ENCODE measurements at regions not wholly inside any gene's neighbourhood (a gene's known extent, or its start where the extent isn't known, plus 50 kb on each side); places are given as distances from the start of the nearest gene placed in this dataset.
A peak's percentile ranks its signal among the peaks of the same experiment; 100 is the strongest.
"Not testable (repeated sequence)": the region's sequence is repeated elsewhere in the genome, so short reads cannot be mapped to it uniquely, and the experiment has no call there.

GRCh38 chr3:48101301-48101650, 85.1 kb upstream of the MAP4 start:
- H3K4me3 ChIP-seq (replicated peaks; ENCODE audit: insufficient read depth, low read length); H3K27ac ChIP-seq (replicated peaks); H3K27me3 ChIP-seq (ENCODE audit: insufficient read depth, poor library complexity, severe bottlenecking); DNase-seq (ENCODE audit: low read depth in 1 of 2, low spot score in 1 of 2): not testable (repeated sequence)

GRCh38 chr3:48092270-48092669, 76.1 kb upstream of the MAP4 start:
- TF ChIP-seq GABPA (IDR thresholded peaks at IDR 0.05; ENCODE audit: low read depth) (no peak), CTCF (IDR thresholded peaks at IDR 0.05; ENCODE audit: insufficient read depth, low read length) (no peak), REST (IDR thresholded peaks at IDR 0.05; ENCODE audit: insufficient replicate concordance, low read depth) (no peak)
- H3K27me3 ChIP-seq (ENCODE audit: insufficient read depth, poor library complexity, severe bottlenecking), result no peaks in the 10 kb centered on the region

GRCh38 chr3:48090166-48090939, 74.1 kb upstream of the MAP4 start:
- no peak for DNase-seq (ENCODE audit: low read depth in 1 of 2, low spot score in 1 of 2)
- H3K4me3 ChIP-seq (replicated peaks; ENCODE audit: insufficient read depth, low read length), result no peak overlapping the region
- H3K27ac ChIP-seq (replicated peaks), result no peak overlapping the region
- no peaks in the 10 kb centered on the region for H3K27me3 ChIP-seq (ENCODE audit: insufficient read depth, poor library complexity, severe bottlenecking)
- no peak for TF ChIP-seq REST (IDR thresholded peaks at IDR 0.05; ENCODE audit: insufficient replicate concordance, low read depth)
- TF ChIP-seq CTCF (IDR thresholded peaks at IDR 0.05; ENCODE audit: insufficient read depth, low read length), result no peak
- no peak for TF ChIP-seq POLR2AphosphoS5 (IDR thresholded peaks at IDR 0.05; ENCODE audit: low read depth)
- no peak for TF ChIP-seq SPI1 (IDR thresholded peaks at IDR 0.05; ENCODE audit: borderline replicate concordance, low read depth)
- no peak for TF ChIP-seq GABPA (IDR thresholded peaks at IDR 0.05; ENCODE audit: low read depth)

More at GRCh38 chr3:48092270-48092669, 76.1 kb upstream of the MAP4 start:
- no peak overlapping the region for H3K27ac ChIP-seq (replicated peaks)
- no peak for DNase-seq (ENCODE audit: low read depth in 1 of 2, low spot score in 1 of 2)
- H3K4me3 ChIP-seq (replicated peaks; ENCODE audit: insufficient read depth, low read length), result no peak overlapping the region

GRCh38 chr3:48088749-48089466, 72.7 kb upstream of the MAP4 start:
- no peaks in the 10 kb centered on the region for H3K27me3 ChIP-seq (ENCODE audit: insufficient read depth, poor library complexity, severe bottlenecking)
- TF ChIP-seq SPI1 (IDR thresholded peaks at IDR 0.05; ENCODE audit: borderline replicate concordance, low read depth), result no peak; the same call in 1 of the 2 replicates
- peak; percentile 89 for TF ChIP-seq POLR2AphosphoS5 (IDR thresholded peaks at IDR 0.05; ENCODE audit: low read depth)
- peak; percentile 40 for TF ChIP-seq REST (IDR thresholded peaks at IDR 0.05; ENCODE audit: insufficient replicate concordance, low read depth)
- peak overlapping the region; percentile 92 for H3K4me3 ChIP-seq (replicated peaks; ENCODE audit: insufficient read depth, low read length)
- H3K27ac ChIP-seq (replicated peaks), result peak overlapping the region; percentile 95
- peak; percentile 86 to 95 for DNase-seq (ENCODE audit: low read depth in 1 of 2, low spot score in 1 of 2)
